ENCODE measurements at regions not wholly inside any gene's neighbourhood (a gene's known extent, or its start where the extent isn't known, plus 50 kb on each side); places are given as distances from the start of the nearest gene placed in this dataset.

DNA sequence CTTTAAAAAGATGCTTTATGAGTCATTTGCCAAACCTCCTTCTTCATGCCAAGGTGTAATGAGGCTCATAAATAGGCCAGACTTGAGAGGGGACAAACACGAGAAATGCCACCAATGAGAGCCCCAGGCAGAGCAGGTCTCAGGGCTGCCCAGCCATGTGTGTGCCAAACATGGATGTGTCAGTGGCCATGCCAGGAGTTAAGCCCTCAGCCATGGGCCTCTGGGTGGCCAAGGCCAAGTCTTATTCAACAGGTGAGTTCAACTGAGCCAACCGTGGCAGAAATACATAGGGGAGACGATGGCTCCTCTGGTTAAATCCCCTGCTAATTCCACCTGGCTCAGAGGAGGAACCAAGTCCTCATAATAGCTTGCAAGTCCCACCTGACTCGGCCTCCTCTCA is 358.8 kb downstream of the PREX1 start:
- TF ChIP-seq CTCF (conservative IDR thresholded peaks at IDR 0.05) (no peak), EZH2 (IDR thresholded peaks at IDR 0.05; ENCODE audit: low read depth) (no peak)
